OCI-LY3 (cell line): ENCODE measurements at regions not wholly inside any gene's neighbourhood (a gene's known extent, or its start where the extent isn't known, plus 50 kb on each side); places are given as distances from the start of the nearest gene placed in this dataset.

ENCODE experiments used
- CTCF ChIP-seq: fragments of 200-600, 300-600 bp; sonication (generic); IDR thresholded peaks from 2 replicates; pipeline ENCODE4 v1.5.1; 2014; ENCODE audit warnings: antibody characterized with exemption, low read length, low read depth
- EZH2phosphoT487 ChIP-seq: fragments of 200-600 bp; shearing (Covaris generic); IDR thresholded peaks from 2 replicates; pipeline ENCODE4 v1.6.1; 2018; ENCODE audit warnings: antibody characterized with exemption, mixed run types, low read depth

- TF ChIP-seq CTCF (no peak), EZH2phosphoT487 (no peak)
Measured at GRCh38 chr6:85278466-85279035, 171.3 kb upstream of the NT5E start.
